HCT116 (cell line): ENCODE measurements at regions not wholly inside any gene's neighbourhood (a gene's known extent, or its start where the extent isn't known, plus 50 kb on each side); places are given as distances from the start of the nearest gene placed in this dataset.

ENCODE experiments used
- ATF3 ChIP-seq: IDR thresholded peaks from 2 replicates; pipeline ENCODE4 v1.6.1; 2012
- EGR1 ChIP-seq: IDR thresholded peaks from 2 replicates; pipeline ENCODE4 v1.6.1; 2012; ENCODE audit warnings: low read depth
- EZH2 ChIP-seq: fragments of 200-600 bp; sonication (generic); IDR thresholded peaks from 2 replicates; pipeline ENCODE4 v1.6.1; 2017; ENCODE audit warnings: antibody characterized with exemption, mixed run types
- EZH2phosphoT487 ChIP-seq: fragments of 200-600 bp; IDR thresholded peaks from 2 replicates; pipeline ENCODE4 v1.6.1; 2018; ENCODE audit warnings: antibody characterized with exemption, borderline replicate concordance
- JUND ChIP-seq: IDR thresholded peaks from 2 replicates; pipeline ENCODE4 v1.6.1; 2012
- MAX ChIP-seq: IDR thresholded peaks from 2 replicates; pipeline ENCODE4 v1.6.1; 2012
- POLR2A ChIP-seq: IDR thresholded peaks from 2 replicates; pipeline ENCODE4 v1.7.0; 2011; ENCODE audit warnings: borderline replicate concordance; ENCODE audit not compliant: insufficient read depth, insufficient read length; ENCODE audit errors: extremely low read depth
- POLR2AphosphoS5 ChIP-seq: IDR thresholded peaks from 2 replicates; pipeline ENCODE4 v1.6.1; 2011; ENCODE audit warnings: mild to moderate bottlenecking, low read depth, low read length, moderate library complexity
- RAD21 ChIP-seq: IDR thresholded peaks from 2 replicates; pipeline ENCODE4 v1.6.1; 2012; ENCODE audit warnings: low read depth, mild to moderate bottlenecking
- SP1 ChIP-seq: IDR thresholded peaks from 2 replicates; pipeline ENCODE4 v1.6.1; 2012; ENCODE audit warnings: low read depth
- YY1 ChIP-seq: IDR thresholded peaks from 2 replicates; pipeline ENCODE4 v1.6.1; 2011; ENCODE audit warnings: low read length, low read depth, moderate library complexity, mild to moderate bottlenecking; ENCODE audit not compliant: insufficient replicate concordance; ENCODE audit errors: extremely low read depth
- ZFX ChIP-seq: fragments of 450-650 bp; IDR thresholded peaks from 2 replicates; pipeline ENCODE4 v1.6.1; 2017
- TF ChIP-seq, protein P1 (sequence below), 3 experiments: fragments of 200-600 bp in 1 of 3; sonication (generic) in 1 of 3; IDR thresholded peaks in 2 of 3; conservative IDR thresholded peaks in 1 of 3; 2 replicates each; pipeline ENCODE4 v1.5.1; 2012 to 2017; ENCODE audit warnings: low read depth in 2 of 3, low read length in 2 of 3, antibody characterized with exemption in 1 of 3, borderline replicate concordance in 1 of 3, control low read depth in 1 of 3, mild to moderate bottlenecking in 1 of 3, mixed read lengths in 1 of 3, mixed run types in 1 of 3, moderate library complexity in 1 of 3; ENCODE audit not compliant: insufficient read depth in 1 of 3

- TF ChIP-seq POLR2AphosphoS5 (no peak), YY1 (no peak), RAD21 (no peak), MAX (no peak), ATF3 (no peak), EGR1 (no peak), EZH2 (no peak), ZFX (no peak), EZH2phosphoT487 (no peak), POLR2A (no peak), SP1 (no peak), JUND (no peak)
- TF ChIP-seq, protein P1, sequence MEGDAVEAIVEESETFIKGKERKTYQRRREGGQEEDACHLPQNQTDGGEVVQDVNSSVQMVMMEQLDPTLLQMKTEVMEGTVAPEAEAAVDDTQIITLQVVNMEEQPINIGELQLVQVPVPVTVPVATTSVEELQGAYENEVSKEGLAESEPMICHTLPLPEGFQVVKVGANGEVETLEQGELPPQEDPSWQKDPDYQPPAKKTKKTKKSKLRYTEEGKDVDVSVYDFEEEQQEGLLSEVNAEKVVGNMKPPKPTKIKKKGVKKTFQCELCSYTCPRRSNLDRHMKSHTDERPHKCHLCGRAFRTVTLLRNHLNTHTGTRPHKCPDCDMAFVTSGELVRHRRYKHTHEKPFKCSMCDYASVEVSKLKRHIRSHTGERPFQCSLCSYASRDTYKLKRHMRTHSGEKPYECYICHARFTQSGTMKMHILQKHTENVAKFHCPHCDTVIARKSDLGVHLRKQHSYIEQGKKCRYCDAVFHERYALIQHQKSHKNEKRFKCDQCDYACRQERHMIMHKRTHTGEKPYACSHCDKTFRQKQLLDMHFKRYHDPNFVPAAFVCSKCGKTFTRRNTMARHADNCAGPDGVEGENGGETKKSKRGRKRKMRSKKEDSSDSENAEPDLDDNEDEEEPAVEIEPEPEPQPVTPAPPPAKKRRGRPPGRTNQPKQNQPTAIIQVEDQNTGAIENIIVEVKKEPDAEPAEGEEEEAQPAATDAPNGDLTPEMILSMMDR (IDR thresholded peaks at IDR 0.05 in 2 of 3, conservative IDR thresholded peaks at IDR 0.05 in 1 of 3; ENCODE audit: borderline replicate concordance in 1 of 3, insufficient read depth in 1 of 3, low read depth in 2 of 3, low read length in 2 of 3), result no peak
These were observed 108.4 kb upstream of the LRPAP1 start for GRCh38 chr4:3640587-3640962.
